22Rv1 (cell line): ENCODE measurements at regions not wholly inside any gene's neighbourhood (a gene's known extent, or its start where the extent isn't known, plus 50 kb on each side); places are given as distances from the start of the nearest gene placed in this dataset.

Source experiments
- H3K27ac ChIP-seq: fragments of 450-650 bp; 2 replicates; pipeline ENCODE4 v1.5.1; 2017
- CTCF ChIP-seq: fragments of 450-650 bp; IDR thresholded peaks from 2 replicates; pipeline ENCODE4 v1.5.1; 2017; ENCODE audit warnings: mild to moderate bottlenecking
- ZFX ChIP-seq: fragments of 450-650 bp; IDR thresholded peaks from 2 replicates; pipeline ENCODE4 v1.6.1; 2017; ENCODE audit warnings: antibody characterized with exemption, borderline replicate concordance

DNA sequence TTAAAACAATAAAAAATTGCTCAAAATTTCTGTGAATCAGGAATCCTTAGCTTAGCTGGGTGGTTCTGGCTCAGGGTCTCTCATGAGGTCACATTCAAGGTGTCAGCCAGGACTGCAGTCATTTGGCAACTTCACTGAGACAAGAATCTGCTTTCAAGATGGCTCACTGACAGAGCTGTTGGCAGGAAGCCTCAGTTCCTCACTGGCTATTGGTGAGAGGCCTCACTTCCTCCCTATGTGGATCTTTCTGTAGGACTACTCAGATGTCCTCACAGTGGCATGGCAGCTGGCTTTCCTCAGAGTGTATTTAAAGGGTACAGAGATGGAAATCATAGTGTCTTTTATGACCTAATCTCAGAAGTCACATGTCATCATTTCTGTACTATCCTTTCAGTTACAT is 785.7 kb downstream of the ADGRL2 start:
- no peak overlapping the region for H3K27ac ChIP-seq
- no peak for TF ChIP-seq ZFX
- no peak for TF ChIP-seq CTCF

DNA sequence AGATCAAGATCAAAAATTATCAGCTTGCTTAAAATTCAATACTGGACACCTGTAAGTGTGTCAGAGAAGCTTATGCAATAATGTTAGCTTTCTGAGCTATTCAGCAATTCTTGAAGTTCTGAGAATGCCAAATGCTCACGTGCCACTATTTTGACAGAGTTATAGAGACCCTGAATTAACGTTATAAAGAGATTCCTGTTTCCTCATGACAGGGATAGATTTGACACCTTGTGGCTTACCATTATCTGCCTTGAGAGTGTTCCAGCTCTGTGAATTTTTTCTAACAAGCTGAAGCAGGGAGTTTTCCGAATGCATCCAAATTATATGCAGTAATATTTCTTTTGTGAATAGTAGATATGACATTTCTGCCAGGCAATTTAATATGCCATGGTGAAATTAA is 781.6 kb downstream of the ADGRL2 start:
- no peak for TF ChIP-seq ZFX
- no peak for TF ChIP-seq CTCF

DNA sequence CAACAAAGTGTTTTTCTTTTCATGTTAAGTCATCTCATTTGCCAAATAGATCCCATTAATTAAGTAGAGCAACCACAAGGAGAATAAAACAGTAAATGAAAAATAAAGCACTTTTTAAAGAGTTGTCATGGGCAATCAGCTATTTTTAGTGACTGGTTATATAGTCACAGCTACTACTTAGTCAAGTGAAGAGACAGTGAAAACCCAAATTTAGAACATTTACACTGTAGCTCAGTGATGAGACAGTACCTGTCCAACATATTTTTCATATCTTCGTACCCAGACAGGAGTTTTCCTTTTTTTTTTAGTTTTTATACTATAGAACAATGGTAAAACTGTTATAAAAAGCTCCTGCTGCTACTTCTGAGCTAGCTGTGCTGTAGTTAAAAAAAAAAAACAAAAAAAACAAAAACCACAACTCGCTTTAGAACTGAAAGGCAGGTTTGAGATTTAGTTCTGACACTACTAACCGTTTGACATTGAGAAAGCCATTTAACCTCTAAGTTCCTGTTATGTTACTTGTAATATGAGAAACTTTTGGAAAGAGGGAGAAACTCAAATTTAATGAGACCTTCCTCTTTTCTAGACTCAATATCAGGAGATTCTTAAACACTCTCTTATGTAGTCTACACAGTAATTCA is 777.5 kb downstream of the ADGRL2 start:
- no peak overlapping the region for H3K27ac ChIP-seq
- TF ChIP-seq CTCF (no peak), ZFX (no peak)

More for the DNA sequence above, 781.6 kb downstream of the ADGRL2 start:
- H3K27ac ChIP-seq = no peak overlapping the region

DNA sequence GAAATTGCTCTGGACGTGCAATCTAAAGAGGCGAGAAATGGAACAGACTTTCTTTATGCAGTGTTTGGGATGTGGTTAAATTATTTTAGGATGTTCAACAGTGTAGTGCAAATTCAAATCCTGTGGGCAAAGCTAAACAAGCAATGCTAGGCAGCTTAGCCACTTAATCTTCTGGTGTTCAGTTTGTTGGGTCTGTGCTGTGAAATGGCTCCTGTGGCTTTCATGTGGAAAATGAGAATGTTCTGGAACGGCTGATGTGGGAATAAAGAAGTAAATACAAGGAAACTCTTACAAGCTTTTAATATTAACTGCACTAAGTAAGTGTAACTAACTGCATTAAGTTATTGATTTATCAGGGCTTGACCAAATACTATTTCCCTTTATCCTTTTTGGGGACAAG is 766.6 kb downstream of the ADGRL2 start:
- H3K27ac ChIP-seq = no peak overlapping the region
- no peak for TF ChIP-seq CTCF
- TF ChIP-seq ZFX = no peak

GRCh38 chr1:82565546-82565945 is 764.8 kb downstream of the ADGRL2 start:
- no peak overlapping the region for H3K27ac ChIP-seq
- TF ChIP-seq CTCF = no peak
- no peak for TF ChIP-seq ZFX

DNA sequence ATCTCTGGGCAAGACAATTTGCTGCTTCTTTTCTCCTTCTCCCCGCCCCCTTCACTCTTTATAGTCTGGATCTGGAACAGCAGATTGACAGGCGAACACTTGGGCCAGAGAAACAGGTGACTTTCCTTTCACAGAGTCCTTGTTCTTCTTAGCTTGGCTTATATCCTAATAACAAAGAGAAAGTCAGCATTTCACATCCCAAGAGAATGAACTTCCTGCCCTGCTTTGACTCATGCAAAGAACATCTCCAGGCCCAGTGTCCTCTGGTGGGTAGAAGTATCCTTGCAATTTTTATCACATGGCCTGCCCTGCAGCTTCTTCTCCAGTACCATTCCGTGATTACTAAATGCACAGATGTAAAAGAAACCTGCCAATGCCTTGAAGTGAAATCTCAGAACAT is 764.4 kb downstream of the ADGRL2 start:
- no peak overlapping the region for H3K27ac ChIP-seq
- TF ChIP-seq ZFX (no peak), CTCF (no peak)

DNA sequence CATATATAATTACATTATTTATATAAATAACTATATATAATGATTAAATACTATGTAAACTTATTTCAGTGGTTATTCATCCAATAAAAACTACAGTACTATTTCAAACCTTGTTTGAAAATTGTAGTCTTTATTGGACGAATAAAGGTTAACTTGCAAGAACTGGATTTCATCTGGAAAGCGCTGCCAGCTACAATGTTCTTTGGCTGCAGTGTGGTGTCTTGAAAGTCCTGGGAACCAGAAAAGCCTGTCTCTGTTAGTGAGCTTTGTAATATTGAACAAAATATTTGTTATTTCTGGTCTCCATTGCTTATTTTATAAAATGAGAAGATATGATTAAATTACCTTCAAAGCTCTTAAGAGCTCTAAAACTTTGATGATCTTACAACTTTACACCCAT is 763.6 kb downstream of the ADGRL2 start:
- H3K27ac ChIP-seq = no peak overlapping the region
- TF ChIP-seq CTCF (no peak), ZFX (no peak)
